Ishikawa (cell line): ENCODE measurements at regions not wholly inside any gene's neighbourhood (a gene's known extent, or its start where the extent isn't known, plus 50 kb on each side); places are given as distances from the start of the nearest gene placed in this dataset.

Experiments
- CEBPB ChIP-seq: IDR thresholded peaks from 2 replicates; pipeline ENCODE4 v1.6.1; 2012
- CREB1 ChIP-seq: IDR thresholded peaks from 2 replicates; pipeline ENCODE4 v1.6.1; 2012; ENCODE audit warnings: low read depth
- EGR1 ChIP-seq: IDR thresholded peaks from 2 replicates; pipeline ENCODE4 v1.6.1; 2012
- EP300 ChIP-seq: IDR thresholded peaks from 2 replicates; pipeline ENCODE4 v1.6.1; 2012; ENCODE audit warnings: borderline replicate concordance
- FOXM1 ChIP-seq: IDR thresholded peaks from 2 replicates; pipeline ENCODE4 v1.6.1; 2012; ENCODE audit warnings: low read depth, borderline replicate concordance
- MAX ChIP-seq: IDR thresholded peaks from 2 replicates; pipeline ENCODE4 v1.6.1; 2012
- NFIC ChIP-seq: IDR thresholded peaks from 2 replicates; pipeline ENCODE4 v1.6.1; 2012
- RAD21 ChIP-seq: IDR thresholded peaks from 2 replicates; pipeline ENCODE4 v1.6.1; 2012; ENCODE audit warnings: low read depth
- REST ChIP-seq: IDR thresholded peaks from 2 replicates; pipeline ENCODE4 v1.6.1; 2012; ENCODE audit warnings: low read depth, mild to moderate bottlenecking
- TAF1 ChIP-seq: IDR thresholded peaks from 2 replicates; pipeline ENCODE4 v1.6.1; 2012; ENCODE audit warnings: low read depth, mild to moderate bottlenecking
- TCF12 ChIP-seq: IDR thresholded peaks from 2 replicates; pipeline ENCODE4 v1.6.1; 2012; ENCODE audit warnings: low read depth
- TEAD4 ChIP-seq: IDR thresholded peaks from 2 replicates; pipeline ENCODE4 v1.6.1; 2012
- USF1 ChIP-seq: IDR thresholded peaks from 2 replicates; pipeline ENCODE4 v1.6.1; 2012
- YY1 ChIP-seq: IDR thresholded peaks from 2 replicates; pipeline ENCODE4 v1.6.1; 2012; ENCODE audit warnings: low read depth
- ZBTB7A ChIP-seq: IDR thresholded peaks from 2 replicates; pipeline ENCODE4 v1.6.1; 2012; ENCODE audit warnings: low read depth

GRCh38 chr9:81814794-81815464 is 113.3 kb upstream of the SPATA31D4 start:
- TF ChIP-seq EP300 (no peak), FOXM1 (no peak), NFIC (no peak), CEBPB (no peak), EGR1 (no peak), MAX (no peak), TCF12 (no peak), CREB1 (no peak), RAD21 (no peak)

- TF ChIP-seq EP300, result no peak
- no peak for TF ChIP-seq REST
- no peak for TF ChIP-seq FOXM1
- no peak for TF ChIP-seq USF1
- no peak for TF ChIP-seq RAD21
- no peak for TF ChIP-seq YY1
- no peak for TF ChIP-seq TAF1
- no peak for TF ChIP-seq NFIC
- no peak for TF ChIP-seq EGR1
- no peak for TF ChIP-seq MAX
- no peak for TF ChIP-seq ZBTB7A
- TF ChIP-seq CEBPB, result no peak
- no peak for TF ChIP-seq TCF12
- TF ChIP-seq TEAD4, result no peak
- TF ChIP-seq CREB1, result no peak
These were observed 112.4 kb upstream of the SPATA31D4 start for GRCh38 chr9:81815781-81816180.

- TF ChIP-seq RAD21 (no peak), USF1 (no peak), NFIC (no peak), CEBPB (no peak), MAX (no peak), YY1 (no peak), CREB1 (no peak), TAF1 (no peak), EP300 (no peak), REST (no peak), ZBTB7A (no peak), TCF12 (no peak), EGR1 (no peak), FOXM1 (no peak), TEAD4 (no peak)
These were observed 109.1 kb upstream of the SPATA31D4 start for GRCh38 chr9:81819155-81819554.

- no peak for TF ChIP-seq TCF12
- no peak for TF ChIP-seq CREB1
- TF ChIP-seq TEAD4, result no peak
- no peak for TF ChIP-seq ZBTB7A
- no peak for TF ChIP-seq RAD21
- TF ChIP-seq CEBPB, result no peak
- TF ChIP-seq REST, result no peak
These were observed 108.2 kb upstream of the SPATA31D4 start for GRCh38 chr9:81819859-81820546.
